Activated CD4-positive, alpha-beta T cell treated with anti-CD3 and anti-CD28 coated beads, Interleukin-10, Interleukin-2, amounts not matched to agents 100 ng/mL and 50 ng/mL, durations not matched to agents 16 hours and 8 hours (primary cell): ENCODE measurements at regions not wholly inside any gene's neighbourhood (a gene's known extent, or its start where the extent isn't known, plus 50 kb on each side); places are given as distances from the start of the nearest gene placed in this dataset.

ENCODE experiments used
- DNase-seq: peaks from one replicate; pipeline ENCODE4 v3.0.0-alpha.2; 2020

GRCh38 chr6:81808851-81809570, 56.5 kb upstream of the TENT5A start:
- no peak for DNase-seq

DNA sequence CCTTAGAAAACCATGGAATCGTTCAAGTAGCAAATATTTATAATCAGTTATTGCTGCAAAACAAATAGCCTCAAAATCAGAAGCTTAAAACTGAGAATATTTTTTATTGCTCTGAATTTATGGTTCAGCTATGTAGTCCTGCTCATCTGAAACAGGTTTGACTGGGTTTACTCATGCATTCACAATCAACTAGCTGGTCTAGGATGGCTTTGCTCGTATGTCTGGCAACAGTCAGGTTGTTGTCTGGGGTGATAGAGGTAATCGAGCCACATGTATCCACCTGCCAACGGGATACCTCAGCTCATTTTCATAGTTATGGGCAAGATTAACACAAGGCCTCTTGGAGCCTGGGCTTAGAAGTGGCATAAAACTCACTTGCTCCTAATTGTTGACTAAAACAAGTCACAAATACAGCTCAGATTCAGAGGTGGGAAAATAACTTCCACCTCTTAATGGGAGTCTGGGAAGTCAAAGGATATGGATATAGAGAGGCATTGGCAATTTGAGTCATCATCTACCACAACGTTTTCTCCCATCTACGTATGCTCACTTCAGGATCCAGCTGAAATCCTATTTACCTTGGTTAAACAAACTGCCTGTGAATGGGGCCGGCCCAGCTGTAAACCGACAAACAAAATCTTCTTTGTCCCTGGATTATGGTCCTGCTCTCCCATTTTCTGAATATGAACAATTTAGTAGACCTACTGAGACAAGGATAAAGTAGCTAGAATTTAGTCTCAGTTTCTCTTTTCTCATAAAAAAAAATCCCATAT, 54.5 kb upstream of the TENT5A start:
- no peak for DNase-seq

- no peak for DNase-seq
These were observed 49.9 kb upstream of the TENT5A start for GRCh38 chr6:81802356-81802755.
